GM18867 (cell line): ENCODE measurements at regions not wholly inside any gene's neighbourhood (a gene's known extent, or its start where the extent isn't known, plus 50 kb on each side); places are given as distances from the start of the nearest gene placed in this dataset.

Experiments
- ATAC-seq: cut with Tn5 transposase; IDR thresholded peaks from one replicate; pipeline ENCODE4 v1.9.1; 2021; ENCODE audit warnings: mild to moderate bottlenecking, moderate library complexity; ENCODE audit not compliant: unreplicated experiment

DNA sequence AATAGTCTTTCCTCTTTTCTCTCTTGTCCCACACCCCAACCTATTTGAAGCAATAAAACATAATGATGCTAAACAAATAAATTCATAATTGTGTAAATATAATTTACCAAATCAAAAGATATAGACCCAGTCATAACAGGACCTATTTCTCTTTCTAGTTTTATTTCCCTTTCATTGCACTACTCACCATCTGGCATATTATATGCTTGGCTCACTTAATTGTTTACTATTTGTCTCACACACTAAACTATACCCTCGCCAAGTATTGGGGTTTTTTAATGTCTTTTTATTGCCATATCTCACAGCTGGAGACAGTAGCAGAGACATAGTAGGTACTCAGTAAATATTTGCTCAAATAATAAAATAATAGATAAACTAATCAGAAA lies 597.5 kb upstream of the PCDH15 start:
- no peak for ATAC-seq

- ATAC-seq = no peak
Measured at GRCh38 chr10:55397777-55398496, 596.9 kb upstream of the PCDH15 start.

- no peak for ATAC-seq
Measured at GRCh38 chr10:55378196-55378595, 577.2 kb upstream of the PCDH15 start.

DNA sequence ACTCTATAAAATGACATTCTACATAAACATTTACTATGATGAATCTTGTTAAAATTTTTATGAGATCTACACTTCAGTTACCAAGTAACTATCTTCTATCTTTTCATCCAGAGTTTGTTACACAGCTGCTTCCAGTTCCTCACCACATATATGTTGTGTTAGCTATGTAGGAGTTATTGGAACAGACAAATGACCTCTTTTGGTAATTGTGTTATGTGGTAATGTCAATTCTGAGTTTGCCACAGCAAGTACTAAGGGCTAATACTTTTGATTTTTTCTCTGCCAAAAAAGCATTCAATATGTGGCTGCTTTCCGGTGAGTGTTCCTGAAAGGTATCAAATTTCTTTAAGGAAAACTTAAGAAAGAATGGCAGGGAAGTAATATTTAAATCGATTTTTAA lies 573.9 kb upstream of the PCDH15 start:
- no peak for ATAC-seq

DNA sequence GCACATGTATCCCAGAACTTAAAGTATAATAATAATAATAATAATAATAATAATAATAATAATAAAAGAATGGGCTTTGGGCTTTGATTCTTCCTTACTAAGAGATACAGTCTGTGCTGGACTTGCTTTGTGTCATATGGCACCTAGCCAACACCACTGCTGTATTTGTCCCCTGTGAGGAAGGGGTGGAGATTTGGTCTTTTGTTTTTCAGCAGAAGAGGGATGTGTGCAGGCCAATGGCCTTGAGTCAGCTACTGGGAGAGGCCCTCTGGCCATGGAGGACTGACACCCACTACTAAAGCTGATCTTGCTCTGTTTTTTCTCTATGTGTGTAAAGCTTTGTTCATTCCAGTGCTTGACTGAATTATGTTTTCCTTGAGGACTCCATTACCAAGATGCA lies 573.0 kb upstream of the PCDH15 start:
- ATAC-seq = no peak

- ATAC-seq = no peak
Measured at GRCh38 chr10:55369670-55370420, 568.8 kb upstream of the PCDH15 start.

DNA sequence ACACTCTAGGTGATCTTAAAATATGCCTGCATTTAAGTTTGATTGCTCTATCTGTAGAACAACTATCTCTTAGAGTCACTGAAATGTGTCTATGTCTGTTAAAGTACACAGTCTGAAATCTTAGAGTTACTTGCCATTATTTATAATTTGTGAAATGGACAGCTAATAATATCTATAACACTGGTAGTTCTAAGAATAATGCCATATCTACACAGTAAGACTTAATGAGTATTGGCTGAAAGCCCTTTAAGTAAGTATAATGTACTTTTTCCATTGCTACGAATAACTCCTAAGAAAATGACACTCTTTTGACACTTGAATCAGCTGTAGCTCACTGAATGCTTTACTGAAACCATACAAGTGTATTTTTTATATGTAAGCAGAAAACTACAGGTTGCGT lies 567.4 kb upstream of the PCDH15 start:
- no peak for ATAC-seq

GRCh38 chr10:55367555-55367954 lies 566.5 kb upstream of the PCDH15 start:
- no peak for ATAC-seq

- ATAC-seq = no peak
Measured at GRCh38 chr10:55358539-55358938, 557.5 kb upstream of the PCDH15 start.

GRCh38 chr10:55353414-55353813 lies 552.4 kb upstream of the PCDH15 start:
- no peak for ATAC-seq

DNA sequence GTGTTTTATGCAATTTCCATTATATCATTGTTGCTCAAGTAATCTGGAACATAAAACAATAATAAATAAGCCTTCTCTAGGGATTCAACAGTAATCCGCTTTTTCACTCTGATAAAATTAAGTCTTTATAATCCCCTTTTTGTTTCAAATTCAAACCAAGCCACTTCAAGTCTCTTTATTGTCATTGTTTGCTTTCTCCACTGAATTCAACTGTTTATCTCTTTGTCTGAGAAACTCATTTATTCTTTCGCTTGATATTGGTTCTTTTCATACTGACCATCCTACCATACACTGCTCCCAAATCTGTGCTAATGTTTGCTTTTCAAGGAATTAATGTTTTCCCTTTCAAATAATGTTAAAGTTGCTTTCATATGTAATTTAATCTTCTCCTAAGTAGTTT lies 550.4 kb upstream of the PCDH15 start:
- no peak for ATAC-seq

DNA sequence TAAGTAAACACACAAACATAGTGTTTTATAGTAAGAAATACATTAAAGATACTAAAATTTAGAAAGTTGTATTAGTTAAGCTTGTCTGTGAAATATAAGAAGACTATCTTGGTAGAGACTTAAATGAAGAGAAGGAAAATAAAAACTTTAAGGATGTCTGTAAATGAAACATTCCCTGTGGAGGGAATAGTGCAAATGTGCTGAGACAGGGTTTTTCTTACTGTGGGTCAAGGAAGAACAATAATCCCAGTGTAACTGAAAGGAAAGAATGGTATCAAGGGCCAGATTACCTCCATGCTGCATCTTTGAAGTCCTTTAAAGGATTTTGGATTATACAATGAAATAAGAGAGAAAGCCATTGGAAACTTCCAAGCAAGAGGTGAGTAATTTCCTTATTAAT lies 547.5 kb upstream of the PCDH15 start:
- no peak for ATAC-seq

GRCh38 chr10:55330486-55330885 lies 529.5 kb upstream of the PCDH15 start:
- no peak for ATAC-seq

DNA sequence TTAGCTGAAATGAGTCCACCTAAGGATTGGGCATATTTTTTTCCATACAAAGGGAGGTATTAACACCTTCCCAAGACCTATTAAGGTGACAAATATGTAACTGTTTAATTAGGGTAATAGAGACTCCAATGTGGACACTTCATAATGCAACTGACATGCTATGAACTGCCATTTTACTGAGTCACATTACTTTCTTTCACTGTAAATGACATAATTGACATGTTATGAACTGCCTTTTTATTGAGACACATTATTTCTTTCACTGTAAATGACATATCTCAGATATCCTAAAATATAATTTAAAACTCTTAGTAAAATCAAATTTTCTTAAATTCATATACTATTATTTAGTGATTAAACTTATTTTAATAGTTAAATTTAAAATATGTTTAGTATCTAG lies 528.8 kb upstream of the PCDH15 start:
- no peak for ATAC-seq

GRCh38 chr10:55320187-55320700 lies 519.2 kb upstream of the PCDH15 start:
- ATAC-seq = no peak

DNA sequence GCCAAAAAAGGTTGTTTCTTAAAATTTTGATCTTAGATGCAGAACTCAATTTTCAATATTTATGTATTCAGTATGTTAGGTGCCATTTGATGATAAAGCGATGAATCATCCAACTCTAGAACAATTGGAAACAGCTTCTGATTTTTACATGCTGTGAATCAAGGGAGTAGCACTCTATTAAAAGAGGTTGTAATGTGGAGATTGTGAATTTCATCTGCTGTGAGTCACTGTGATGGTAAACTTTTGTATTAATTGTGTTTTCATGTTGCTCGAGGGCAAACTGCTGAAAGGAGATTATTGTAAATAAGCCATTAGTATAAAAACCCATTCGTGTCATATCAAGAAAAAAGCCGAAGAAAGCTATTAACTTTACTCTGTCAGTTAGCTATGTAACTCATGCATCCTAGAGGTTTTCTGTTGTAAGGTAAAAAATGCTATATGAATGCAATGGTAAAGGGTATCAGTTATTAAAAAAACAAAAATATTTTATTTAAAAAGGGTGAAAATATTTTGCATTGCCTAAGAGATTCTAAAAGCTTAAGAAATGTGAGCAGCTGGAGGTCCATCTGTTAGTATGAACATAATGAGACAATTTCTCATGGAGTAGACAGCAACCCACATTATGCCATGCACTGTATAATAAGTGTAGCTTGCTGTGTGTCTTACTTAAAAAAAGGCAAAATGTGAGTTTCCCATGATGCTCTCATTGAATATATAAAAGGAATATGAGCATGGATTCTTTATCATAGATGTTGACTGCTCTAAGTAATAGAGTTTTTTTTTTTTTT lies 511.0 kb upstream of the PCDH15 start:
- no peak for ATAC-seq

DNA sequence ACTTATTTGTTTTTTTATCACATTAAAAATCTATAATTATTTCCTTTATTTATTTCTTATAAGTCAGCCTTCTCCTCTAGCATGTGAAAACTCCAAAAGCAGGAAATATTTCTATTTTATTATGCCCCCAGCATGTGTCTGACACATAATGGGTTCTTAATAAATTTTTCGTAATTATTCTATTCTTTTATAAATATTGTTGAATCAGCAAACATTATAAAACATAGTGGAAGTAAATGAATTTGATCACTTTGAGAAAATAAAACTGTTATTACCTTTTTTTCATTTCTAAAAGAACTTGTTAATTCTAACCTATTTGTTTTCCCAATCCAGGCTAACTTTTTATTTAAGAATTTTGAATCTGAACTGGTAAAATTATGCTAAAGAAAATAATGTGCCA lies 509.1 kb upstream of the PCDH15 start:
- no peak for ATAC-seq

DNA sequence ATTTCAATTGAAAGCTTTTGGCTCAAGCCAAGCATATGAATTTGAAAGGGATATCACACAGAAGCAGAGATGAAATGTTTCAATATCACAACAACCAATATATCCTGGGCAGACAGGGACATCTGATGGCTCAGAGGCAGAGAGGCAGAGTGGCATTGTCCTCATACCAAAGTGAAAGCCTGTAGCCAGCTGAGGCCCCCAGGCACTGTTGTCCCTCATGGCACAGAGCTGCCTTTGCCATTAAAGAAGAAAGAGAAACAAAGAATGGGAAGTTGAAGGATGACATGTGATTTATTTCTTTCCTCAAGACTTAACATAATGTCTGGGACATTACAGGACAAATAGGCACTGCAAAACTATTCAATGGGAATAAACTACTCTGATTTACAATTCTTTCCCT lies 504.3 kb upstream of the PCDH15 start:
- no peak for ATAC-seq

DNA sequence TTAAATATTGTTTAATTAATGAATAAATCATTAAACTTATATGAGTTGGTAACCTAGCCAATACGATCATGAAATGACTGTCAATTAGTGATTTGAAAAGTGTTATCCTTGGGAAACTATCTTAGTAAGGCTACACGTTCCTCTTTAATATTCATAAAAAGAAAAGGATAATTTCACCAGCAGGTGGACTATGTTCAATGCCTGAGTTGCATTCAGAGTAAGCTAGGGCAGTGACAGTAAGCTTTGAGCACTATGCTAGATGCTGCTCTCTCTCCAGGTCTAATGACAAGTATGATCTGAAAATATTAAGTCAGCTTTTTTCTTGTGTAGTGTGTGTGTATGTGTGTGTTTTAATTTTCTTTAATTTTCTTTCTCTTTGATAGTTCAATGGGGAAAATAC lies 486.3 kb upstream of the PCDH15 start:
- ATAC-seq = no peak

GRCh38 chr10:55283031-55283430 lies 482.0 kb upstream of the PCDH15 start:
- ATAC-seq = no peak

DNA sequence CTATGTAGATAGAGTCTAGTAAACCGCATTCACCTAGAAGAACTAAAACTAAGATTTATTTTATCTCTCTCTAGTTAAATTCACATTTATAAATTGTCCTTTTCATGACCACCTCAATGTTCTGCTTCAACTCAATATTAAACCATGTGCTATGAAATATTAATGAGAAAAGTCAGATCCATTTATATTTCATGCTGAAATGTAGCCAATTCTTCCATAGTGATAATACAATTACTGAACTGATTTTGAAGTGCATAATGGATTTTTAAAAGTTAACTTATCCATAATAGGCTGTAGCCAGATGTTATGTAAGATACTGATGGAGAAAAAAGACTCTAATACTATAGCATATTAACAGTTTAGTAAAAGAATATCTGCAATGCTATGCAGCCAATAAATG lies 479.7 kb upstream of the PCDH15 start:
- no peak for ATAC-seq

DNA sequence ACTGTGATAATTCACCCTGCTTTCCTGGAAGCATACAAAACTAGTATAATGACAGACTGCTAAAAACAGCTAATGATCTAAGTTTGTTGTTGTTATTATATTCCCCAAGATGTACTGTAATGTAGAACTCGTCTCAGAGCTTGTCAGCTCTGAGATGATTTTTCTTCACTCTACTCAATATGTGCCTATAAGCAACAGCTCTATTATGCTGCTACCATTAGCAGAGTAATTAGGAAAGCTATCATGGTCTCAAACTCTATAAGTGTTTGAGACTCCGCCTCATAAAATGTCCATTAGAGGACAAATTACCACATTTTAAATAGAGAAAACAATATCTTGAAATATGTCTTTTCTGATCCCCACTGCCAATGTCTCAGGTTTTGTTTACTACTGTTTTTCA lies 476.5 kb upstream of the PCDH15 start:
- ATAC-seq = no peak
